Cardiac fibroblast (primary cell): ENCODE measurements at regions not wholly inside any gene's neighbourhood (a gene's known extent, or its start where the extent isn't known, plus 50 kb on each side); places are given as distances from the start of the nearest gene placed in this dataset.

ENCODE experiments used
- DNase-seq, 2 donors: peaks; one replicate each; pipeline versions ENCODE4 v3.0.0 to v3.0.0-alpha.2; 2010; ENCODE audit warnings: low read depth in 2 of 2
- H3K4me3 ChIP-seq, 2 donors: replicated peaks in 1 of 2; 1 replicate in 1 of 2; 2 replicates in 1 of 2; pipeline ENCODE4 v1.5.1; 2011; ENCODE audit warnings: low read depth in 2 of 2, low read length in 2 of 2, mild to moderate bottlenecking in 2 of 2, moderate library complexity in 1 of 2
- CTCF ChIP-seq: IDR thresholded peaks from one replicate; pipeline ENCODE4 v1.5.1; 2011; ENCODE audit warnings: low read depth, mild to moderate bottlenecking, low read length, inconsistent platforms

- no peak overlapping the region for H3K4me3 ChIP-seq
- TF ChIP-seq CTCF: no peak
- DNase-seq: no peak
Measured at GRCh38 chr2:16719485-16719808, 53.8 kb upstream of the CYRIA start.

GRCh38 chr2:16718576-16719484 lies 53.2 kb upstream of the CYRIA start:
- no peak for TF ChIP-seq CTCF
- H3K4me3 ChIP-seq: no peak overlapping the region
- no peak for DNase-seq

- no peak for DNase-seq
- TF ChIP-seq CTCF: no peak
- H3K4me3 ChIP-seq: no peak overlapping the region
Measured at GRCh38 chr2:16717477-16717876, 51.8 kb upstream of the CYRIA start.

- H3K4me3 ChIP-seq: no peak overlapping the region
- no peak for TF ChIP-seq CTCF
- no peak for DNase-seq
Measured at GRCh38 chr2:16716944-16717343, 51.3 kb upstream of the CYRIA start.

GRCh38 chr2:16716024-16716423 lies 50.4 kb upstream of the CYRIA start:
- H3K4me3 ChIP-seq: no peak overlapping the region
- no peak for DNase-seq
- TF ChIP-seq CTCF: no peak
